ENCODE measurements at regions not wholly inside any gene's neighbourhood (a gene's known extent, or its start where the extent isn't known, plus 50 kb on each side); places are given as distances from the start of the nearest gene placed in this dataset.
"Not testable (repeated sequence)": the region's sequence is repeated elsewhere in the genome, so short reads cannot be mapped to it uniquely, and the experiment has no call there.

GRCh38 chr5:100043475-100043874 is 491.7 kb upstream of the FAM174A start:
- DNase-seq (ENCODE audit: low read depth in 2 of 2): no peak
- TF ChIP-seq, protein P1, sequence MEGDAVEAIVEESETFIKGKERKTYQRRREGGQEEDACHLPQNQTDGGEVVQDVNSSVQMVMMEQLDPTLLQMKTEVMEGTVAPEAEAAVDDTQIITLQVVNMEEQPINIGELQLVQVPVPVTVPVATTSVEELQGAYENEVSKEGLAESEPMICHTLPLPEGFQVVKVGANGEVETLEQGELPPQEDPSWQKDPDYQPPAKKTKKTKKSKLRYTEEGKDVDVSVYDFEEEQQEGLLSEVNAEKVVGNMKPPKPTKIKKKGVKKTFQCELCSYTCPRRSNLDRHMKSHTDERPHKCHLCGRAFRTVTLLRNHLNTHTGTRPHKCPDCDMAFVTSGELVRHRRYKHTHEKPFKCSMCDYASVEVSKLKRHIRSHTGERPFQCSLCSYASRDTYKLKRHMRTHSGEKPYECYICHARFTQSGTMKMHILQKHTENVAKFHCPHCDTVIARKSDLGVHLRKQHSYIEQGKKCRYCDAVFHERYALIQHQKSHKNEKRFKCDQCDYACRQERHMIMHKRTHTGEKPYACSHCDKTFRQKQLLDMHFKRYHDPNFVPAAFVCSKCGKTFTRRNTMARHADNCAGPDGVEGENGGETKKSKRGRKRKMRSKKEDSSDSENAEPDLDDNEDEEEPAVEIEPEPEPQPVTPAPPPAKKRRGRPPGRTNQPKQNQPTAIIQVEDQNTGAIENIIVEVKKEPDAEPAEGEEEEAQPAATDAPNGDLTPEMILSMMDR (IDR thresholded peaks at IDR 0.05; ENCODE audit: low read depth, low read length): no peak
- no peak overlapping the region for H3K4me3 ChIP-seq (replicated peaks in 1 of 2; ENCODE audit: low read depth in 2 of 2, low read length in 2 of 2)

DNA sequence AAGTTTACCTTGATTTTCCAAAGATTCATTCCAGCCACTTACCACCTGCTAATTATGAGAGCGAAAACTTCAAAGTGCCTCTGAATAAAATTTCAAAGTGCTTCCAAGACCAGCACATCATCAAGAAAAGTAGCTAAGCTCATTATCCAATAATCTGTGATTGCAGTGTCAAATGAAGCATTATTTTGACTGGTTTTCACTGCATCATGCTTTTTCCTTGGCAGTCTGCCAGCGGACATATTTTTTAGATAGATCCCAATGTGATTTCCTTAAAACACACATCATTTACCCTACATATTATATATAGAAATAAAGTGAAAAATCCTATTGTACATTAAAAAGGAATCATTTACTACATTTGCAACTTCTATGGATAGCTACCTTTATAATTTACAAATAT is 508.6 kb upstream of the FAM174A start:
- TF ChIP-seq, protein P1 (IDR thresholded peaks at IDR 0.05; ENCODE audit: low read depth, low read length): no peak
- H3K4me3 ChIP-seq (replicated peaks in 1 of 2; ENCODE audit: low read depth in 2 of 2, low read length in 2 of 2): no peak overlapping the region
- DNase-seq (ENCODE audit: low read depth in 2 of 2): no peak

GRCh38 chr5:100023536-100023935 is 511.6 kb upstream of the FAM174A start:
- no peak for DNase-seq (ENCODE audit: low read depth in 2 of 2)
- TF ChIP-seq, protein P1 (IDR thresholded peaks at IDR 0.05; ENCODE audit: low read depth, low read length): no peak
- no peak overlapping the region for H3K4me3 ChIP-seq (replicated peaks in 1 of 2; ENCODE audit: low read depth in 2 of 2, low read length in 2 of 2)

GRCh38 chr5:100017520-100018262 is 517.5 kb upstream of the FAM174A start:
- TF ChIP-seq, protein P1 (IDR thresholded peaks at IDR 0.05; ENCODE audit: low read depth, low read length): no peak
- DNase-seq (ENCODE audit: low read depth in 2 of 2): no peak
- no peak overlapping the region for H3K4me3 ChIP-seq (replicated peaks in 1 of 2; ENCODE audit: low read depth in 2 of 2, low read length in 2 of 2)

DNA sequence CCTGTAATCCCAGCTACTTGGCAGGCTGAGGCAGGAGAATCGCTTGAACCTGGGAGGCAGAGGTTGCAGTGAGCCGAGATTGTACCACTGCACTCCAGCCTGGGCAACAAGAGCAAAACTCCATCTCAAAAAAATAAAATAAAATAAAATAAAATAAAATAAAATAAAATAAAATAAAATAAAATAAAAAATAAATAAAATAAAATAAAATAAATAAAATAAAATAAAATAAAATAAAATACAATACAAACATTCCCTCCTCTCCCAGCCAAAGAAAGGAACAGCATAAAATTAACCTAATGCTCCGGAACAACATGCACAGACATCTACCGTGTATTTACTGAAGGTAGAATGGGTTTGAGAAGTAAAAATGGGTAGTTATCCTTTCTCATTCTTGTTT is 521.9 kb upstream of the FAM174A start:
- DNase-seq (ENCODE audit: low read depth in 2 of 2); H3K4me3 ChIP-seq (replicated peaks in 1 of 2; ENCODE audit: low read depth in 2 of 2, low read length in 2 of 2): not testable (repeated sequence)

GRCh38 chr5:100011160-100011559 is 524.0 kb upstream of the FAM174A start:
- not testable (repeated sequence) for H3K4me3 ChIP-seq (replicated peaks in 1 of 2; ENCODE audit: low read depth in 2 of 2, low read length in 2 of 2); DNase-seq (ENCODE audit: low read depth in 2 of 2)

DNA sequence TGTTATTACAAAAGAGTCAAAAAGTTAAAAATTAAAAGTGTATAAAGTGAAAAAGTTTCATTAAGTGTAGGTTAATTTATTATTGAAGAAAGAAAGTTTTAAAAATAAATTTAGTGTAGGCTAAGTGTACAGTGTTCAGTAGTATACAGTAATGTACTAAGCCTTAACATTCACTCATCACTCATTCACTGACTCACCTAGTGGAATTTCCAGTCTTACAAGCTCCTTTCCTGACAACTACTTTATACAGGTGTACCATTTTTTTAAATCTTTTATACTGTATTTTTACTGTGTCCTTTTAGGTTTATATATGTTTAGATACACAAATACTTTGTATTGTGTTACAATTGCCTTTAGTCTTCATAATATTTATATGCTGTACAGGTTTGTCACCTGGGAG is 530.2 kb upstream of the FAM174A start:
- TF ChIP-seq, protein P1 (IDR thresholded peaks at IDR 0.05; ENCODE audit: low read depth, low read length): no peak
- no peak overlapping the region for H3K4me3 ChIP-seq (replicated peaks in 1 of 2; ENCODE audit: low read depth in 2 of 2, low read length in 2 of 2)
- DNase-seq (ENCODE audit: low read depth in 2 of 2): no peak

DNA sequence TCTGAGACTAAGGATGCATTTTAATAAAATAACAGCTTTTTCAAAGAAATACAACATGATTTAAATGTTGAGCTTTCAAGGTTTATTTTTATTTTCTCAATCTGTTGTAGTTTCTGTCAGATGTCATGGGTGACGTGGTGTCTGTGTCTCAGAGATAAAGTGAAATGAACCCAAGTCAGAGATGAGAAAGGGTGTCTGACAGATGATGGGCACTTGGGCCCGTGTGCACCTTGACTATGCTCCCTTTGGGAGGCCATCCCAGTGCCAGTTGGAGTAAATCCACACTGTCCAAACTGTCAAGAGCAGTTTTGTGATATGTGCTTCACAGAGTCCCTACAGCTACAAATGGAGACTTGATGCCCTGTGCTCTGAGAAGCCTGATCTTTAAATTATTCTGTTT is 536.9 kb upstream of the FAM174A start:
- DNase-seq (ENCODE audit: low read depth in 2 of 2): no peak
- H3K4me3 ChIP-seq (replicated peaks in 1 of 2; ENCODE audit: low read depth in 2 of 2, low read length in 2 of 2): no peak overlapping the region
- TF ChIP-seq, protein P1 (IDR thresholded peaks at IDR 0.05; ENCODE audit: low read depth, low read length): no peak

All from cardiac fibroblast (primary cell).